Loucy (cell line): ENCODE measurements at regions not wholly inside any gene's neighbourhood (a gene's known extent, or its start where the extent isn't known, plus 50 kb on each side); places are given as distances from the start of the nearest gene placed in this dataset.

Source experiments
- EZH2phosphoT487 ChIP-seq: fragments of 200-600 bp; IDR thresholded peaks from 2 replicates; pipeline ENCODE4 v1.6.1; 2018; ENCODE audit warnings: antibody characterized with exemption, mild to moderate bottlenecking, moderate library complexity, borderline replicate concordance
- TF ChIP-seq, protein P1 (sequence below): fragments of 200-600 bp; sonication (generic); conservative IDR thresholded peaks from 2 replicates; pipeline ENCODE4 v1.5.1; 2014; ENCODE audit warnings: mild to moderate bottlenecking, antibody characterized with exemption, low read length

DNA sequence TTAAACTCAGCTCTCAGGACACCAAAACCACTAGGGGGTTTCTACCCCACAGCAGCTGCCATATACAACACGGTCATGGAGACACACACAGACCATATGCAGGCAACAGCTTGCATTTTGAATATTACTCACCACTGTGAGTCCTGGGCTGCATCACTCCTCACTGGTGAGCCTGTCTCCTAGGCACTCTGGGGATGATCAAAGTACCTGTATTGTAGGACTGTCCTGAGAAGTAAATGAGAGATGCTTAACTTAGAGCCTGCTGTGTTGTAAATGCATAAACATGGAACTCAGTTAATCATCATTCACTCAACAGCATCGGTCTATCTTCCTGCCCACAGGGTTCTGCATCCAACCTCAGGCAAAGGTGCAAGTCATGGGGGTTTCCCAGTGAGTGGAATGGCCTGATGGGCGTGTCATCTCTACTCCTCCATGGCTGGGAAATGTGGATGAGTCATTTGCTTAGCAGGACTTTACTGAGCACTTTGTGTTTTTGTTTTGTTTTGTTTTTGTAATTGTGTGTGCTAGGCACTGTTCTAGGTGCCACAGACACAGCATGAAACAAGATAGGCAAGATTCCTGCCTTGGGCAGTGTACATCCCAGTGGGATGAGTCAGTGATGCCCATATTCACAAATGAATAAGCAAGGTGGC is 1141.2 kb upstream of the TMEM132C start:
- TF ChIP-seq, protein P1, sequence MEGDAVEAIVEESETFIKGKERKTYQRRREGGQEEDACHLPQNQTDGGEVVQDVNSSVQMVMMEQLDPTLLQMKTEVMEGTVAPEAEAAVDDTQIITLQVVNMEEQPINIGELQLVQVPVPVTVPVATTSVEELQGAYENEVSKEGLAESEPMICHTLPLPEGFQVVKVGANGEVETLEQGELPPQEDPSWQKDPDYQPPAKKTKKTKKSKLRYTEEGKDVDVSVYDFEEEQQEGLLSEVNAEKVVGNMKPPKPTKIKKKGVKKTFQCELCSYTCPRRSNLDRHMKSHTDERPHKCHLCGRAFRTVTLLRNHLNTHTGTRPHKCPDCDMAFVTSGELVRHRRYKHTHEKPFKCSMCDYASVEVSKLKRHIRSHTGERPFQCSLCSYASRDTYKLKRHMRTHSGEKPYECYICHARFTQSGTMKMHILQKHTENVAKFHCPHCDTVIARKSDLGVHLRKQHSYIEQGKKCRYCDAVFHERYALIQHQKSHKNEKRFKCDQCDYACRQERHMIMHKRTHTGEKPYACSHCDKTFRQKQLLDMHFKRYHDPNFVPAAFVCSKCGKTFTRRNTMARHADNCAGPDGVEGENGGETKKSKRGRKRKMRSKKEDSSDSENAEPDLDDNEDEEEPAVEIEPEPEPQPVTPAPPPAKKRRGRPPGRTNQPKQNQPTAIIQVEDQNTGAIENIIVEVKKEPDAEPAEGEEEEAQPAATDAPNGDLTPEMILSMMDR = no peak
- TF ChIP-seq EZH2phosphoT487 = no peak
